GM19452 (cell line): ENCODE measurements at regions not wholly inside any gene's neighbourhood (a gene's known extent, or its start where the extent isn't known, plus 50 kb on each side); places are given as distances from the start of the nearest gene placed in this dataset.

Source experiments
- ATAC-seq: cut with Tn5 transposase; IDR thresholded peaks from one replicate; pipeline ENCODE4 v1.9.1; 2021; ENCODE audit not compliant: unreplicated experiment

DNA sequence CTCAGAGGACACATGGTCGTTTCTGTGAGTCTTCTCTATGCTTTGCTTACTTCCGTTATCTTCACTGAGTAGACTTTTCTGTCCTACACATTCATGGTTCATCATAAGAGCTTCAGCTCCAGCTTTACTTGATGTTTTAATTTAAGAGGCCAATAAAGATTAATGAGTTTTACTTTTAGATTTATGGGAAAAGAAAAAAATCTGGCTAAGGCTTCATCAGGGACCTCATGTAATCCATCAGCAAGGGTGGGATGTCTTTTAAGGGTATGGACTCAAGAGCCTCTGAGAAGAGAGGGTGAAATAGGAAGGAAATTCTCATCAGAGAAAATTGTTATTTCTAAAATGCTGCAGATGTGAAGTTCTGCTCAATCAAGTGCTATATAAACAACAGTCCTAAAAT, 963.0 kb upstream of the RAG2 start:
- no peak for ATAC-seq

DNA sequence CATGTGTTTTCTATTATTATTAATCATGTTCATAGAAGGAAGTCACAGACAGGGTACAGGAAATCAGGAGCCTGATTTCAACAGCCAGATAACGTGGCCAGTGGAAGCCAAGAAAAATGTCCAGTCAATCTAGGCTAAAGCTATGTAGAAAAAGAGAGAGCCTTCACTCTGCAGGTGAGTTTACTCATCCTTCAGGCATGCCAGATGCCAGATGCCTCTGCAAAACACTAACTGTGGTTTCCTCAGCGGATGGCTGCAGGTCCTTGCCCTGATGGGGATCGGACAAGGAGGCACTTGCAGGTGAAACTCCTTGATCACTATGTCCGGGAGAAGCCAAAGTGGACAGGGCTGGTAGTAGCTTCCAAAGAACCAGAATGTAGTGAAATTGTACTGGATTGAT, 962.3 kb upstream of the RAG2 start:
- no peak for ATAC-seq

DNA sequence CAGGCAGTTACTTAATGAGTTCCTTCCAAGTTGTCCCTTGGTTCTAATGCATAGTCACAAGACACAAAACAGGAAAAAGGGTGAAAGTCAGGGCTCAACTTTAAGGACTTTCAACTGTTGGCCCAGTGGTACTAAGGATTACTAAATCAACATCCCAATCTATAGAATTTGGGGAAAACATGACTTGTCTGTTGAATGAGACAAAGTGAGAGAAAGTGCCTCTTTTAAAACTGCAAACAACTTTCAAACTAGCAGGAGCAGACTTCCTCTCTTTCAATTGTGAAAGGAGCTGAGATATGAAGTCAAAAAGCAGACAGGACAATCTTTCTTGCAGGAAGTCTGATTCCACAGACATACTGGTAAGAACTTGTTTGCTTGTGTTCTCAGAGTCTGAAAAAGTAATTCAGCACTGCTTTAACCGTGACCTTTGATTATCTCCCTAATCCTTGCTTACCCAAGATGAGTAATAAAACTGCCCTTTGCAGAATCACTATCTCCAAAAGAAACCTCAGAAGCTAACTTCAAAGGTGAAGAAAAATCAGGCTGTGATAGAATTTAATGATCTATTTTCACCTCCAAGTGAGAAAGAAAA, 960.7 kb upstream of the RAG2 start:
- no peak for ATAC-seq

DNA sequence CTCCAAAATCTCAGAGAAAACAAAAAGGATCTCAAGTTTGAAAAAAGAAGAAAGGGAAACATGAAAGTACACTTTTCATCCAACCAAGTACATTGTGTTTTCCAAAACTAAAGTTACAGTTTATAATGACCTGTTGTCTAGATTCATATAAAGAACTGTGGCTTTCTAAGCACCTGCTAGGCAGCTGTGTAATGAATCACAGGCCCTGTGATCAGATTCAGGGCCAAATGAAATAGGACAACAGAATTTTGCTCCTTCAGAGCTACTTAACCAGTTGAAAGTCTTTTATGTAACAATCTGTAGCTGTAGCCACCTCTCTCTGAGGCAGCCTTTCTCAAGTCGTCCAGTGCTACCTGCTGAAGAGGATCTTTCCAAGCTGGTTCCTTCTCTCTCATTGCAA, 960.0 kb upstream of the RAG2 start:
- no peak for ATAC-seq

DNA sequence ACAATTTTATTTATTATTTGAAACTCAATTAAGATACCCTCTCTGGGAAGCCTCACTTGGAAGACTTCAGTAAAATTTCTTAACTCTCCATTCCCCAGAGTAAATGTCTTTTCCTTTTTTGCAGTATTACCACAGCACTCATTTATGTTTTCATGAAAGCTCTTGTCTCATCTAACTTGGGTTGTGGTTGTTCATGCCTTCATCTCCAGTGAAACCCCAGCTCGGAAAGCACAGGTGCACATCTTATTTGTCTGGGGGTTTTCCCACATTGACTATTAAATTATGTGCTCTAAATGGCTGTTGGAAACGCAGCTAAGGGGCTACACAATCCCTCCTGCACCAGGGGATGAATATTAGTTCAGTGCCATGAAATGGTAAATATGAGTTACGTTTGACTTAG, 954.2 kb upstream of the RAG2 start:
- no peak for ATAC-seq

DNA sequence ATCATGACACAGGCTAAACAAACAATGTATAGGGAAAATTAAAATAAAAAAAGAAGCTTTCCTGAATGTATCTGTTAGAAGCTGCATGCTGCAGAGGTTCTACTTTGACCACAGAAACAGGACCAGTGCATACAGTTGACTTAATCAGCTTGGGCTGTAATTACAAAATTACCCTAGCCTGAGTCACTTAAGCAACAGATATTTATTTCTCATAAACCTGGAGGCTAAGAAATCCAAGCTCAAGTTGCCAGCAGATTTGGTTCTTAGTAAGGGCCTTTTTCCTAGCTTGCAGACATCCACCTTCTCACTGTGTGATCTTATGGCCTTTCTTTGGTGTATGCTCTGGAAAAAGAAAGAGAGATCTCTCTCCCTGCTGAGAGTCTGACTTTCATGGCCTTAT, 946.5 kb upstream of the RAG2 start:
- ATAC-seq, result no peak

DNA sequence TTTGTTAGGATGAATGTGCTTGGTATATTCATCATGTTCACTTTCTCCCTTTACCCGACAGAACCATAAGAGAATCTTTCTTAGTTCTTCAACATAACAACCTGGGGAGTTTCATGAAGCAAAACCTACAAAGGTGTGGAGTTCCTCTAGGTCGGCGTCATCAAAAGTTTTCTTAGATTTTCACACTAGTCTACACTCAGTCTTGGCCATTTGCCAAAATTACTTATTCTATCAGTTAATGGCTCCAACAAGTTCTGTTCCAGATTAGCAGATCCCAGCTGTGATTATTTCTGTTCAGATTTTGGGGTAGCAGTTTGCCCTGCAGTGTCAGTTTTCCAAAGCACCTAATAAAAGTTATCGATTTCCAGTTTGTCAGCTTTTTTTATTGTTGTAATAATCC, 935.8 kb upstream of the RAG2 start:
- ATAC-seq, result no peak

DNA sequence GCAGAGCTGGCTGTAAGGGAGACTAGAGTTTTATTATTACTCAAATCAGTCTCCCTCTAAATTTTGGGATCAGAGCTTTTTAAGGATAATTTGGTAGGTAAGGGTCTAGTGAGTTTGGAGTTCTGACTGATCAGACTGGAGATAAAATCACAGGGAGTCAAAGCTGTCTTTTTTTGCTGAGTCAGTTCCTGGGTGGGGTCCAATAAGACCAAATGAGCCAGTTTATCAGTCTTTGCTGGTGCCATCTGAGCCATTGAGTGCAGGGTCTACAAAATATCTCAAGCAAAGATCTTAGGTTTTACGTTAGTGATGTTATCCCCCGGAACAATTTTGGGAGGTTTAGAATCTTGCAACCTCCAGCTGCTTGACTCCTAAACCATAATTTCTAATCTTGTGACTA, 935.1 kb upstream of the RAG2 start:
- no peak for ATAC-seq

DNA sequence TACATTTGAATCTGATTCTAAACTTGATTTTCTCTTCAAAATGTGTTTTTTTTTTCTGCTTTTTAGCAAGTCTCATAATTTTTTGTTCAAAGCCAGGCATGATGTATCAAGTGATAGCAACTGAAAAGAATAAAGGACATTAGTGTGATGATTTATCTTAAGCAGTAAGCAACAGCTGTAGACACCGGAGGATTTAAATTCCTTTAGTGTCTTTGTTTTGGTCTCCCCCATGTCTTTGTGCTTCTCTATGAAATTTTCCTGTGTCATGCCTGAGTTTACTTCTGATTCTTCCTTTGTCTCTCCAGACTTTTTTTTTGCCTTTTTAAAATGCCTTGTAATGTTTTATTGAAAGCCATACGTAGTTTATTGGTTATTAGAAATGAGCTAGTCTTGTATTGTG, 934.2 kb upstream of the RAG2 start:
- ATAC-seq, result no peak

DNA sequence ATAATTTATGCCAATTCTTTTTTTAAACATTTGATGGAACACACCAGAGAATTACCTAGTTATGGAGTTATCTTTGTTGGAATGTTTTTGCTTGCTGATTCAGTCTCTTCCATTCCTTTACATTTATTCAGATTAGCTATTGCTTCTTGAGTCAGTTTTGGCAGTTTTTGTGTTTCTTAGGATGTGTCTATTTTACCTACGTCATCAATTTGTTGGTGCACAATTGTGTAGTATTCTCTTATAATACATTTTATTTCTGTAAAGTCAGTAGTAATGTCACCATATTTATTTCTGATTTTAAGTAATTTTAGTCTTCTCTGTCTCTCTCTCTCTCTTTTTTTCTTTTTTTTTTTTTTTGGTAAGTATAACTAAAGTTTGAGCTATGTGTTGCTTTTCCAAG, 929.5 kb upstream of the RAG2 start:
- ATAC-seq, result no peak

DNA sequence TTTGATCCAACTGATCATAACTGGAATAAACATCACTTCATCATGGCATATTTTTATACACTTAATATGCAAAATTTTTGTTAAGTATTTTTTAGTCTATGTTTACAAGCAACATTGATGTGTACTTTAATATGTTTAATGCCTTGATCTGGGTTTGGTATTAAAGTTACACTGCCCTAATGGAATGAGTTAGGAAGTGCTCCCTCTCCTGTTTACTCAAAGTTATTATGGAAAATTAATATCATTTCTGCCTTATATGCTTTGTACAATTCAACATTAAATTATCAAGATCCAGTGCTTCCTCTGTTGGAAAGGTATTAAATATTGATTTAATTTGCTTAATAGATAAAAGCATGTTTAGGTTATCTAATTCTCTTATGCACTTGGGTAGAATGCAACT, 927.3 kb upstream of the RAG2 start:
- ATAC-seq, result no peak

DNA sequence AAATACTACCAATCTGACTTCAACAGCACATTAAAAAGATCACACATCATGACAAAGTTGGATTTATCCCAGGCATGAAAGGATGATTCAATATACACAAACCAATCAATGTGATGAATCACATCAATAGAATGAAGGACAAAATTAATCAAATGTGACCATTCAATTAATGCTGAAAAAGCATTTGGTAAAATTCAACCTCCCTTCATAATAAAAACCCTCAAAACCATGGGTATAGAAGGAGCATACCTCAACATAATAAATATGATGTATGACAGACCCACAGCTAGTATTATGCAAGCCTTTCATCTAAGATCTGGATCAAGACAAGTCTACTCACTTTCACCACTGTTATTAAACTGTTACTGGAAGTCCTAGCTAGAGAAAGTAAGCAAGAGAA, 921.7 kb upstream of the RAG2 start:
- ATAC-seq, result no peak

DNA sequence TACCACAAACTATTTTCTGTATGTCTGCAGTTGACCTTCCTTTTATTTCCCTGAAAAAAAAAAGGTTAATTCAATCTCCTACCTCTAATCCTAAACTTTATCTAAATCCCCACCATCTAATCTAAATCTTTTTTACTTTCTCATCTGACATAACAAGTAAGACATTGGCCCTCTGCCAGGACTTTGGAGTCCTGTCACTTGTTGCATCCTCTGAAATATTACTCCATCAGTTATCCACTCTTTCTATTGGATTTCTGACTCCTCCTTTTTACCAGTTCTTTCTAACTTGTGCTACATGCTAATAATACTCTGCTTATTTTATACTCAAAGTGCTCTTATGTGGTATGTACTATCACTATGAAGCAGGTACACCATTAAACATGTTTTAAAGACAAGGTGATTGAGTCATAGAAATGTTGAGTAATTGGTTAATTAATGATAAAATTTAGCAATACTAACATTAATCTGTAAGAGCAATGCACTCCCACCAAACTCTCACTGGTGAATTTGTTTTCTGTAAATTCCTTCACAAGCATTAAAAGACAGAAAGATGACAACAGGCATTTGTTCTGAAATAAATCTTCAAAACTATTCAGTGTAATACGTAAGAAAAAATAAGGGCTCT, 914.2 kb upstream of the RAG2 start:
- no peak for ATAC-seq

DNA sequence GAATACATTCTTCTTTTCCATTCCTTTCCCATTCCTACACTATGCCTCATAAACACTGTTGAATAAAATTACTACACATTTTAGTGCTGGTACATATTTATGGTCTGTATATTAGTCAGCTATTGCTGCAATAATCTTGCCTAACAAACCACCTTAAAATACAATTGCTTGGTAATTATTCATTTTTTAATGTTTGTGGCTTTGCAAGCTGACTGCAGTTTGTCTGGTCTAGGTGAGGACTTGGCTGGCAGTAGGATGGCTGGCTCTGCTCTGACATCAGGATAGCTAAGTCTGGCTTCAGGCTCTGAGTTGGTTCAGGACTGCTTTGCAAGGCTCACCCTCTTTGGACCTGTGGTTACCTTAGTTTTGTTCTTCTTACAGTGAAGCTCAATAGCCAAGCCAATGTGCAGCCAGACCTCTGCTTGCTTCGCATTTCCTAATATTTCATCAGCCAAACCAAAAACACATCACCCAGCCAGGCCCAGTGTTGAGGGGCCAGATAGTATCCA, 913.4 kb upstream of the RAG2 start:
- ATAC-seq, result no peak

DNA sequence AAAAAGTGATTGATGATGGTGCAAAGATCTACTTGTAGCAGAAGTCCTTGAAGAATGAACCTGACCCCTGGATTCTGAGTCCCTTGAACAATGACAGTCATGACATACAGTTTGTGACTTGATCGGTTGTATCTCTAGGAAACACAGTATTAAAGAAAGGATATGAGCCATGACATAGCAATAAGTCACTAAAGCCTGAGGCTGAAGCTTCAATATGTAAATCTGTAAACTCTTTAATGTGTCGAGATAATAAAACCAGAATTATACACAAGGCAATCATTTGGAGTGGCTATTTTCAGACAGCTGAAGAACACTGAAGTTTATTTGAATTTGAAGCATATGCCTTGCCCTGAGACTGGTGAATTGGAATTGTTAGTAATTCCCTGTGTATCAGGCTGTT, 911.5 kb upstream of the RAG2 start:
- ATAC-seq, result no peak

DNA sequence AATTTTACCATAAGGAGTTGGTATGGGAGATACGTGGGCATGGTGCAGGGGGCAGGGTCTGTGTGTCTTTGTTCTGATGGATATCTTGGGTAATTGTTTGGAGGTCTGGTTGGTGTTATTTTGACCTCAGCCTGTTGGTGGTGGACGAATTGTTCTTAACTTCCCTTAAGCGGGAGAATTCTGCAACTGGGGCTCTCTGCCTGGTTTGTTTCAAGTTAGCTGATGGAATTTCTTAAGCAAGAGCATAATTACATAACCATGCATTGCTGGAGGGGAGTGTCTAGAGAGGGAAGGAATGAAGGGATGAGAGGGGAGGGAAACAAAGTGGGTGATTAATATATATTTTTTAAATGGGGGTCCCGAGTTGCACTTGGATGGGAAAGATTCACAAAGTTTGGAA, 908.5 kb upstream of the RAG2 start:
- ATAC-seq, result no peak

DNA sequence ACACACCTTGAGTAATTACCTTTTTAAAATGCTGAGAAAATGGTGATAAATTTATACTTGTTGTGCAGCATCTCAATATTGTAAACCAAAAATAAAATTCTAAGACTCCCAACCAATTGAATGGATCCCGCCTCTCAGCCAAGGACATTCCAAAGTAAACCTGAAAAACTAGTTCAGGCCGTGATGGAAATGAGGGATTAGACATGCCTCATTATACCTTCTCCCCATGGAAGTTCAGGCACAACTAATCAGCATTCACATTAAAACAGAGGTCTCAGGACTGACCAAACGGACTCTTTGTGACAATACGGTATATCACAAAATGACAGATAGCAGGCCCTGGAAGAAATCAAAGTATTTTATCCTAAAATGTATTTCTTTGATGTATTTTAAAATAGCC, 907.4 kb upstream of the RAG2 start:
- no peak for ATAC-seq

DNA sequence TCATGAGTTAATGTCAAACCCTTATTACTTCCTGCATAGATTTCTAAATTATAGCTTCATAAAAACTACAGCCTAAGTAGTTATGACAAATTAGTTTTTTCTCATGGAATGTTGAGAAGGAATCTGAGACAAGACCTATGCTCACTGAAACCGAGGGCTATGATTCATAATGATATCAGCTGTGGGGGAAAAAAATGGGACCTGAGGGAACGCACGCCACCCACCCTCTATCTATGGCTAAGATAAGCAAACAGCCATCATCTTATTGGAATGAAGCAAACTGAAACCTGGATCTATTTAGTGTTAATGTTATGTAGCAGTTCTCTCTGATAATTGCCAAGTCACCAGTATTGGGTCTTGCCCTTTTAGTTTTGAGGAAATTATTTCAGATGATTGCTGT, 906.9 kb upstream of the RAG2 start:
- no peak for ATAC-seq

DNA sequence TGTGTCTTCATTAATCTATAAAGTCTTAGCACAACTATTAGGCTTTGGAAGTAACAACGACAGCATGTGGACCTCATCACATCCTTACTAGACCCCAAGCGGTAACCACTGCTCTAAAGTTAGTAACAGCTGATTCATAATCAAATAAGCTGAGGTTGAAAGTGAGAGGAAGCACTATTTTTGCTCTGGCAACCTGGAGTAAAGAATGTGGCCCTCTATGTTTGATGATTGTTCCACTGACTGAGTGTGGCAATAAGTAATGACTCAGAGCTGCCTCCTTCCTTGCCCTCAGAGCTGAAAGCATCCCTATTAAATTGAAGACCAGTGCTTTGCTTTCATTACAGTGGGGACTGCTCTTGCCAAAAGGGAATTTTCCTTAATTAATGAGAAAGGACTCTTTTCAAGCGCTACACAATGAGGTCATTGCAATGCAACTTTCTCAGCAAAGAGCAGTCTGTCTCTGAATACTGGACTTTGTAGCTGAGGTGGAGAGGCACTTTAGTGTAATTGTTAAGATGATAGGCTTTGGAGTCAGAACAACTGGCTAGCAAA, 906.1 kb upstream of the RAG2 start:
- peak; percentile 92 for ATAC-seq

DNA sequence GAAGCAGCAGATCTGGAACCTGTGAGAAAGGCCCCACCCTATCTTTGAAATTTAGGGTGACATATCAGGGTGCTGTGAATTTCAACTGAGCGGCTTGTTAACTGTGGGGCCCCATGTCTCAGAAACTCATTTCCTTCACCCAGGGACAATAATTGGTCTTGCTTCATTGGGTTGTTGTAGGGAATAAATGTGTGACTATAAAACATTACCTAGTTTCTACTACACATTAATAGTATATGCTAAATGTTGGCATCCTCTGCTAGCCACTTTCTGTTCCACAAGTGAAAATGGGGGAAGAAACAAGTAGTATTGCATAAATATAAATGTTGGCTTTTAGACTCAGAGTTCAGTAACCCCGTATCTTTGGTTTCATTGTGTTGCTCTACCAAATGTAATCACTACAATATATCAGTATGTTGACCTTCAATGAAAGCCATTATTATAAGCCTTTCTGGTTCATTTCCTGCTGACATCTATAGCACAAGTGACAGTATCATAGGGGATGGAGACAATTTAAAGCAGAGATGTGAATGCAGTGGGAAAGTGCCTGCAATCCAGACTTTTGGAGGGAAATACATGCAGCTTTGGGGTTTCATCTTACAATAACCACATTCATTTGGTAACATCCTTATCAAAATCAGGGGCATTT, 905.5 kb upstream of the RAG2 start:
- peak; percentile 55 for ATAC-seq

DNA sequence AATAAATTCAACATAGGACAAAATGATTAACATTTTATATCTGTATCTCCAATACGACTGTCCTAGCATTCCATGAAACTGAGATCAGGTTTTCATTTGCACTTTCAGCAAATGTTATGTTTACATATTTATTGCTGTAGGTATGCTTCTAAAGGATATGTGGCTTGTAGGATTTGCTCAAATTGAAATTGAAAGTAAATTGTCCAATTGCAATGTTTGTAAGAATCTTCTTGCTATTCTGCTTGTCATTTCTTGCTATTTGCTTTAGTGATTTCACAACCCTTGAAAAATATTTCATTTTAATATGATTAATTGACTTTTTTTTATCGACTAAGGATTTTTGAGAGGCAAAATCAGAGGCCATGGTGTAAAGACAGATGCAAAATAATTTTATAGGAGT, 904.2 kb upstream of the RAG2 start:
- ATAC-seq, result no peak

DNA sequence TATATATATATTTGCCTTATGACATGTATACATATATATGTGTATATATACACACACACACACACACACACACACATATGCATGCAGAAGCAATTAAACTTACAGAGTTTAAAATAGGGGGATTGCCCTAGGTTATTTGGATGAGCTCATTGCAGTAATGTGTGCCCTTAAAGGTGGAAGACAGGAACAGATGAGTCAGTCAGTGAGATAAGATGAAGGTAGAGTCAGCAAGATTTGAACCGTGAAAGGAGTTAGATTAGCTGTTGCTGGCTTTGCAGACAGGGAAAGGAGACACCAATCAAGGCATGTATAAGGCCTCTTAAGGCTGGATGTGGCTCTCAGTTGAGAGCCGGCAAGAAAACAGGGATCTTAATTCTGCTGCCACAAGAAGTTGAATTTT, 902.4 kb upstream of the RAG2 start:
- no peak for ATAC-seq
